ENCODE measurements at regions not wholly inside any gene's neighbourhood (a gene's known extent, or its start where the extent isn't known, plus 50 kb on each side); places are given as distances from the start of the nearest gene placed in this dataset.

GRCh38 chr4:24339260-24339659 lies 245.1 kb downstream of the DHX15 start:
- DNase-seq (ENCODE audit: low read depth) = no peak
- H3K4me3 ChIP-seq (ENCODE audit: low read depth, low read length) = no peak overlapping the region
- in situ Hi-C loops (cut with HindIII; ENCODE audit: low sequenced_read_pairs) = no loop called here
- no peak for TF ChIP-seq CTCF (IDR thresholded peaks at IDR 0.05; ENCODE audit: low read depth, low read length, missing control alignments)

- no peak for TF ChIP-seq CTCF (IDR thresholded peaks at IDR 0.05; ENCODE audit: low read depth, low read length, missing control alignments)
- no peak overlapping the region for H3K4me3 ChIP-seq (ENCODE audit: low read depth, low read length)
- DNase-seq (ENCODE audit: low read depth) = no peak
- in situ Hi-C loops (cut with HindIII; ENCODE audit: low sequenced_read_pairs) = no loop called here
These were observed 246.7 kb downstream of the DHX15 start for GRCh38 chr4:24337451-24338190.

GRCh38 chr4:24335616-24336015 lies 248.7 kb downstream of the DHX15 start:
- TF ChIP-seq CTCF (IDR thresholded peaks at IDR 0.05; ENCODE audit: low read depth, low read length, missing control alignments) = no peak
- H3K4me3 ChIP-seq (ENCODE audit: low read depth, low read length) = no peak overlapping the region
- DNase-seq (ENCODE audit: low read depth) = no peak
- in situ Hi-C loops (cut with HindIII; ENCODE audit: low sequenced_read_pairs) = no loop called here

- in situ Hi-C loops (cut with HindIII; ENCODE audit: low sequenced_read_pairs) = no loop called here
- DNase-seq (ENCODE audit: low read depth) = no peak
- no peak for TF ChIP-seq CTCF (IDR thresholded peaks at IDR 0.05; ENCODE audit: low read depth, low read length, missing control alignments)
These were observed 249.4 kb downstream of the DHX15 start for GRCh38 chr4:24334906-24335305.

DNA sequence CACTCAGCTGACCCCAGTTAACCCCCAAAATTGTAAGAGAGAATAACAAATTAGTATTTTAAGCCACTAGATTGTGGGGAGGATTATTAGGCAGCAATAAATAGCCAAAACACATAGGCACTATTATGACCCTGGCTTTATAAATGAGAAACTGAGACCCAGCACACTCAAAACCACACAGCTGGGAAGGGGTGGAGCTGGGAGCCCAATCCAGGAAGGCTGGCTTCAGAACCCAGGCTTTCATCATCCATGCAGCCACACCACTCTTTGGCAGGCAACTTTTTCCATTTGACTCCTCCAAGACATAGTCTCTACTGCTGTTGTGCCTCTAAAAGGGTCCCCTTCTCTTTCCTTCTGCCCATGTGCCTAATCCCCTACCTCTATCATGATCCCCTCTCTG lies 253.8 kb downstream of the DHX15 start:
- in situ Hi-C loops (cut with HindIII; ENCODE audit: low sequenced_read_pairs) = no loop called here
- DNase-seq (ENCODE audit: low read depth) = no peak
- no peak for TF ChIP-seq CTCF (IDR thresholded peaks at IDR 0.05; ENCODE audit: low read depth, low read length, missing control alignments)
- H3K4me3 ChIP-seq (ENCODE audit: low read depth, low read length) = no peak overlapping the region

More at GRCh38 chr4:24334906-24335305, 249.4 kb downstream of the DHX15 start:
- H3K4me3 ChIP-seq (ENCODE audit: low read depth, low read length) = no peak overlapping the region

DNA sequence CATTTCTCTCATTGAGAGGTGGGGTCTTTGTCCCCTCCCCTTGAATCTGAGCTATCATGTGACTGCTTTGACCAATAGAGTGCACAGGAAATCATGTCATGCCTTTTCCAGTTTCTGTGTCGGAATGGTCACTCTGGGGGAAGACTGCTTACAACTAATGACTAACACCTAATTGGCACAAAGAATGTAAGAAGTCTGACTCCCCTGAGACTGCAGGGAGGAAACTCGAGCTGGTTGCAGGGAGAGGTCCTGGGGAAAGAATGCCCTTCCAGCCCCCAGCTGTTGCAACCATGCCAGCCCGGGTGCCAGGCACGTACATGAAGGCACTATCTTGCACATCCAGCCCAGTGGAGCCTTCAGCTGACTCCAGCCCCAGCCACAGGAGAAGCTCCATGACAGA lies 254.2 kb downstream of the DHX15 start:
- H3K4me3 ChIP-seq (ENCODE audit: low read depth, low read length) = no peak overlapping the region
- in situ Hi-C loops (cut with HindIII; ENCODE audit: low sequenced_read_pairs) = no loop called here
- TF ChIP-seq CTCF (IDR thresholded peaks at IDR 0.05; ENCODE audit: low read depth, low read length, missing control alignments) = no peak
- no peak for DNase-seq (ENCODE audit: low read depth)
